Mucosa of descending colon (tissue), 3 donors: ENCODE measurements at regions not wholly inside any gene's neighbourhood (a gene's known extent, or its start where the extent isn't known, plus 50 kb on each side); places are given as distances from the start of the nearest gene placed in this dataset.

Source experiments
- ATAC-seq: fragments of 200-7000 bp; cut with Tn5 transposase; one replicate; pipeline ENCODE4 v1.9.1; 2020; ENCODE audit warnings: mild to moderate bottlenecking, moderate library complexity
- DNase-seq, 3 donors: peaks; one replicate each; pipeline ENCODE4 v3.0.0-alpha.2; 2020
- H3K36me3 ChIP-seq: fragments of 200-600 bp; one replicate; pipeline ENCODE4 v1.8.0; 2021; ENCODE audit warnings: low read depth, mild to moderate bottlenecking
- H3K4me1 ChIP-seq: fragments of 200-600 bp; one replicate; pipeline ENCODE4 v1.8.0; 2021; ENCODE audit warnings: low read depth, mild to moderate bottlenecking
- H3K4me3 ChIP-seq: fragments of 200-600 bp; one replicate; pipeline ENCODE4 v1.8.0; 2021; ENCODE audit warnings: mild to moderate bottlenecking
- H3K9me3 ChIP-seq: fragments of 200-600 bp; one replicate; pipeline ENCODE4 v1.8.0; 2021; ENCODE audit warnings: mild to moderate bottlenecking
- CTCF ChIP-seq: fragments of 200-600 bp; IDR thresholded peaks from one replicate; pipeline ENCODE4 v1.8.0; 2022; ENCODE audit warnings: antibody characterized with exemption, mild to moderate bottlenecking
- intact Hi-C, 2 donors: fragments of 100-400 bp; cut with DNase I in 1 of 2; cut with micrococcal nuclease in 1 of 2; formaldehyde crosslinking; loops; one replicate each; pipeline versions ENCODE4 v1.11.0 to v1.11.1; 2022; cut with DNase I, micrococcal nuclease
- donor health status: DM: no; HTN: no; CAD: no; lungs with moderate emphysema.
- donor health status: DM: no; HTN: no; CAD: no.
- donor health status: DM: no; HTN: yes; CAD: no.

DNA sequence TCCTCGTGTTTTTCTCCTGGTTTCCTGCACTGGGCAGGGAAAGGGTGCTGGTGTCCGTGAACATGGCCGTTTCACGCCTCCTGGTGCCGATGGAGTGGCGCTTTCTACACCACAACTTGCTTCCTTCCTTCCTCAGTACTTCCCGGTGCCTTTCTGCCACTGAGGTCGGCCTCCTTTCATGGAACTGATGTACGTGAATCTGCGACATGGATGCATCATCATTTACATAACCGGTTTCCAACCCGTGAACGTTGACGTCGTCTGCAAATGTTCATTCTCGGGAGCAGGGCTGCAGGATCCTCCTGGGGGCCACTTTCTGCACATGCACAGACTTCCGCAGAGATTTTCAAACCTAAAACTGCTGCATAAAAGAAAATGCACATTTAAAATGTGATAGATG, 474.4 kb downstream of the BRD1 start:
- ATAC-seq (no peak), DNase-seq (no peak)
- H3K4me1 ChIP-seq: no peaks in the 10 kb centered on the region
- H3K9me3 ChIP-seq: no peaks in the 10 kb centered on the region
- intact Hi-C loops: no loop called here
- TF ChIP-seq CTCF: no peak
- H3K36me3 ChIP-seq: no peaks in the 10 kb centered on the region
- no peak overlapping the region for H3K4me3 ChIP-seq

DNA sequence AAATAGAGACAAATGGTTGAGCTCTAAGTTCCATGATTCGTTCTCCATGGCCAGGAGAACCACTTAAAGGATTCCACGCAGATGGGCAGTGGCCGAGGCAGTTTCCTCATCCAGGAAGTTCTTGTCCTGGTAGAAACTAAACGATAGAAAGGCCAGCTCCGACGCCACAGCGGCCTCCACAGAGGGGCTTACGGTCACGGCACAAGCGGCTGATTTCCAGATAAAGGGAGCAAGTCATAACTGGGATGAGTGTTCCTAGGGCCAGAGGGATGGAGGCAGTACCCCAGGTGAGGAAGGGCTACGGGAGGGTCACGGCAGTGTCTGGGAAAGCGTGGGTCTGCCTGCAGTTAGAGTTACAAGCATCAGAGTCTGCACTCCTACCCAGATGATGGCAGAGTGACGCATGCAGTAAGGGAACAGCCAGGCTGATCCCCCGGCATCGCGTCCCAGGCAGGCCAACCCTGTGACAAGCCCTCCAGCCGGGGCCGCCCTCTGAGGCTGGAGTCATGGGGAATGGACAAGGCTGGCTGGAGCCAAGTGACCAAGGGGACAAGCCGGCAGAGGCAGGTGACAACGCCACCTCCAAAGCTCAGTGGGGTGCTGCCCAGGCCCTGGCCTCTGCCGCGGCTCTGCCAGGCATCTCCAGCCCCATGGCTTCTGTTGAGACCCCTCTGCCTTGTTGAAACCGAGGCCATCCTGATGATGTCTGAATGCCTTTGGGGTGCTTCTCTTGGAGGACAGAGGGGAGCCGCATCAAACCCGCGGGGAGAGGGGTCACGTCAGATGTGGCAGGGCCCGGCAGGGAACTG, 475.1 kb downstream of the BRD1 start:
- DNase-seq (no peak), ATAC-seq (no peak)
- no peaks in the 10 kb centered on the region for H3K4me1 ChIP-seq
- no peak overlapping the region for H3K4me3 ChIP-seq
- no peaks in the 10 kb centered on the region for H3K9me3 ChIP-seq
- no peak for TF ChIP-seq CTCF
- intact Hi-C loops: no loop called here
- no peaks in the 10 kb centered on the region for H3K36me3 ChIP-seq

DNA sequence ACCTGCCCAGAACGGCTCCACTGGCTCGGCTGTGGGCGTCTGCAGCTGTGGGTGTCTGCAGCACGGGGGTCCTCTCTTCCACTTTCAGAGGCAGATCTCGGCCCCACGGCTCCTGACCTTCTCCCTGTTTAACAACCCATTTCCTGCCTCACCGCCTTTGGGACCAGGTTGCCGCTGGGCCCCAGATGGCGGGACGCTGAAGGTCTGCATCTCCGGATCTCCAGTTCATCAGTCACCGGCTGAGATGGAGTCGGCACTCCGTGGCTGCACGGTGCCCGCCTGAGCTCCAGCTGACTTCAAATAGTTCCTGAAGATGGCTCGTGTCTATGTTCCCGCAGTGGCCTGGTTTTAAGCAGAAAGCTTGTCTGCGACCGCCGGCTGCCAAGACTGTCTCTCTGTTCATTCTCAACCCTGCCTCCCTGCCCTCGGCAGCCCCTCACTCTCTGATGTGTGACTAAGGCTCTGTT, 475.9 kb downstream of the BRD1 start:
- TF ChIP-seq CTCF: no peak

DNA sequence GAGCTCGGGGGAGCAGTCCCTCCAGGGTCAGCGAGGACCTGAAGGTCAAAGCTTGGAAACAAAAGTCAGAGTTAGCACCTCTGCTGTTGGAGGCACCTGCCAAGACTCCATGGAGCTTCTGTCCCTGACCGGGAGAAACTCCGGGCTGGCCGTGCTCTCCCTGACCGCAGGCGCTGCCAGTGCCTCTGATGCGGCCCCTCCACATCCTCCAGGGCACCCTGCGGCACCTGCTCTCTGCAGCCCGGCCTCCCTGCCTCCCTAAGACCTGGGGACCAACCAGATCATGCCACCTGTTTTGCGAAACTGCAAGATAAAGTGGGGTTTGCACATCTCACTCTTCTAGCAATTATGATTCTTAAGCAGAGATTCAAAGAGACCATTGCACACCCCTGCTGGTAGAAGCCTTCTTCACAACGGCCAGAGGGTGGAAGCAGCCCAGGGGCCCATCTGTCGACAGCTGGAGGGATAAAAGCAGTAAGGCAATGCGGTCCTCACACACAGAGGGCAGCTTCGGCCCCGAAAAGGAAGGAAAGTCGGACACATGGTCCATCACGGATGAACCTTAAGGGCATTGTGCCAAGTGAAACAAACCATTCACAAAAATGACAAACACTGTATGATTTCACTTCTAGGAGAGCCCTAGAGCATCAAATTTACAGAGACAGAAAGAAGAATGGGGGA, 477.1 kb downstream of the BRD1 start:
- ATAC-seq (no peak), DNase-seq (no peak)
- Histone ChIP-seq H3K9me3 (no peaks in the 10 kb centered on the region), H3K4me1 (no peaks in the 10 kb centered on the region), H3K4me3 (no peak overlapping the region), H3K36me3 (no peaks in the 10 kb centered on the region)
- intact Hi-C loops: no loop called here
- no peak for TF ChIP-seq CTCF

More for the DNA sequence above, 475.9 kb downstream of the BRD1 start:
- H3K36me3 ChIP-seq: no peaks in the 10 kb centered on the region
- intact Hi-C loops: no loop called here
- no peak overlapping the region for H3K4me3 ChIP-seq
- no peaks in the 10 kb centered on the region for H3K4me1 ChIP-seq
- no peak for DNase-seq
- no peaks in the 10 kb centered on the region for H3K9me3 ChIP-seq
- ATAC-seq: no peak

DNA sequence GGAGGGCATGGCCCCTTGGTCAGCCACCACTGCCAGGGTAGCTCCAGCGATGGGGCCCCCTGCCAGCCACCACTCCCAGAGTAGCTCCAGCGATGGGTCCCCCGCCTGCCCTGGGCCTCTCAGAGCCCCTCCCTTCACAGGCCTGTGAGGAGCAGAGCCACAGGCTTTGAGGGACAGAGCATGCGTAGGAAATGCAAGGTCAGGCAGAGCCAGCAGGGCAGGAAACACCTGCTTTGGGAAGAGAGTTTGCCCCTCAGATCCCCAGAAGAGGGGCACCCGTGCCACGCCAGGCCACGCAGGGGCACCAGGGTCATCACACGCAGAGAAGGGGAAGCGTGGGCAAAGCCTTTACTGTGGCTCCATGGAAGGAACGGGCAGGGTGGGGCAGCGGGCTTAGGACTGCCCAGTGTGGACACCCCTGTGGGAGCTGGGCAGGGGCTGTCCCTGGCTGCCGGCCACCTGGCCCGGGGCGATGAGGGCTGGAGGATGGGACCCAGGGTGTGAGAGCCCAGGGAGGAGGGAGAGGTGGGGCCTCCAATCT, 477.8 kb downstream of the BRD1 start:
- no peaks in the 10 kb centered on the region for H3K4me1 ChIP-seq
- intact Hi-C loops: no loop called here
- ATAC-seq (no peak), DNase-seq (no peak)
- H3K9me3 ChIP-seq: no peaks in the 10 kb centered on the region
- no peaks in the 10 kb centered on the region for H3K36me3 ChIP-seq
- no peak for TF ChIP-seq CTCF
- no peak overlapping the region for H3K4me3 ChIP-seq
